OCI-LY7 (cell line): ENCODE measurements at regions not wholly inside any gene's neighbourhood (a gene's known extent, or its start where the extent isn't known, plus 50 kb on each side); places are given as distances from the start of the nearest gene placed in this dataset.

Experiments
- BruUV-seq: library from RNA; stranded (reverse); fragments of 400-500 nt; replicated peaks from 2 replicates; lab custom pipeline; 2021; lab: Mats Ljungman, UMichigan
- CTCF ChIA-PET: fragments of 300-600 bp; sonication (Branson Sonifier 250); formaldehyde crosslinking; loops from one replicate; lab custom pipeline; 2022; ENCODE audit warnings: antibody characterized with exemption; ENCODE audit not compliant: unreplicated experiment; lab: Charles Lee
- POLR2A ChIA-PET: fragments of 300-600 bp; sonication (Branson Sonifier 250); formaldehyde crosslinking; loops from one replicate; lab custom pipeline; 2022; ENCODE audit warnings: antibody characterized with exemption; lab: Charles Lee
- DNase-seq: peaks from one replicate; pipeline ENCODE4 v3.0.0-alpha.2; 2015; ENCODE audit warnings: low spot score
- H2AFZ ChIP-seq: fragments of 200-600 bp; sonication (generic), shearing (Covaris generic); 2 replicates; pipeline ENCODE4 v1.6.1; 2014; ENCODE audit warnings: mild to moderate bottlenecking, antibody characterized with exemption, low read length, moderate library complexity
- H3K27ac ChIP-seq: fragments of 200-600 bp; sonication (generic); 2 replicates; pipeline ENCODE4 v1.5.1; 2014; ENCODE audit warnings: mixed run types, low read depth, mild to moderate bottlenecking, moderate library complexity, low read length, inconsistent platforms; ENCODE audit not compliant: poor library complexity, severe bottlenecking
- H3K36me3 ChIP-seq: fragments of 200-600 bp; sonication (generic); 2 replicates; pipeline ENCODE4 v1.6.1; 2014; ENCODE audit warnings: mild to moderate bottlenecking, antibody characterized with exemption, low read length, moderate library complexity, mixed read lengths; ENCODE audit not compliant: insufficient read depth
- H3K4me1 ChIP-seq: fragments of 200-600 bp; sonication (generic); 2 replicates; pipeline ENCODE4 v1.5.1; 2014; ENCODE audit warnings: mild to moderate bottlenecking, low read length; ENCODE audit not compliant: insufficient read depth, poor library complexity, severe bottlenecking
- H3K4me2 ChIP-seq: fragments of 200-600 bp; sonication (generic); 2 replicates; pipeline ENCODE4 v1.6.1; 2014; ENCODE audit warnings: mild to moderate bottlenecking, low read length
- H3K4me3 ChIP-seq: fragments of 200-600 bp; sonication (generic); 2 replicates; pipeline ENCODE4 v1.5.1; 2014; ENCODE audit warnings: mild to moderate bottlenecking, low read depth, low read length; ENCODE audit not compliant: poor library complexity, severe bottlenecking
- H3K79me2 ChIP-seq: fragments of 200-600 bp; sonication (generic); 2 replicates; pipeline ENCODE4 v1.6.1; 2016; ENCODE audit warnings: low read depth, mild to moderate bottlenecking, low read length, moderate library complexity, mixed read lengths; ENCODE audit not compliant: insufficient read depth
- H3K9me2 ChIP-seq: fragments of 200-600 bp; sonication (generic); 2 replicates; pipeline ENCODE4 v1.6.1; 2016; ENCODE audit warnings: mild to moderate bottlenecking, low read length, mixed read lengths; ENCODE audit not compliant: insufficient read depth
- H3K9me3 ChIP-seq: fragments of 200-600 bp; sonication (generic); 2 replicates; pipeline ENCODE4 v1.6.1; 2014; ENCODE audit warnings: mild to moderate bottlenecking, mixed run types, low read length, mixed read lengths
- H4K20me1 ChIP-seq: fragments of 200-600 bp; sonication (generic); 2 replicates; pipeline ENCODE4 v1.6.1; 2014; ENCODE audit warnings: mild to moderate bottlenecking, antibody characterized with exemption, low read length, moderate library complexity, mixed read lengths; ENCODE audit not compliant: insufficient read depth
- EZH2phosphoT487 ChIP-seq: fragments of 200-600 bp; sonication (generic); IDR thresholded peaks from 2 replicates; pipeline ENCODE4 v1.6.1; 2018; ENCODE audit warnings: low read depth, borderline replicate concordance, mild to moderate bottlenecking, mixed run types, antibody characterized with exemption, low read length, moderate library complexity, mixed read lengths
- intact Hi-C: fragments of 100-400 bp; cut with micrococcal nuclease; formaldehyde crosslinking; loops from one replicate; pipeline ENCODE4 v1.10.0; 2022; ENCODE audit not compliant: unreplicated experiment
- TF ChIP-seq, protein P1 (sequence below): fragments of 200-600 bp; sonication (generic); conservative IDR thresholded peaks from 2 replicates; pipeline ENCODE4 v1.5.1; 2014; ENCODE audit warnings: mild to moderate bottlenecking, antibody characterized with exemption, low read length, moderate library complexity, mixed read lengths

DNA sequence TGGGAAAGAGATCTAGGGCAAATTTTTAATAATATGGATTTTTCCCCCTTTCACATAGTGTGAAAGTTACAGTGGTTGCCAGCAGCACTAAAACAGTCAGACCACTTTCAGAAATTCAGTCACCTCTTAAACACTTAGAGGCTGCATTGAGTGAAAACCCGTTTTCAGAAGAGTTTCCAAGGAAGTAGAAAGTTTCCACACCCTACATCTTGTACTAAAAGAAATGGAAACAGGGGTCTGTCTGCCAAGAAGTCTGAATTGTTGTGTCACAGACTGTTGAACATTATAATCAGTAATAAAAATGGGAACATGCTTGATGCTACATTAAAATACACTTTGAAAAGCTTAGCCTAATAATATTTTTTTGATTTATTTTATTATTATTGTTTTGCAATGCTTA, 278.9 kb upstream of the KCNJ16 start:
- intact Hi-C loops: no loop called here
- Histone ChIP-seq H3K9me2 (0 out of 2 replicates have a peak, but pooled peaks cover 4% of the 10 kb centered on the region), H3K27ac (no peak overlapping the region), H2AFZ (no peak overlapping the region), H3K4me2 (no peak overlapping the region), H3K4me1 (no peaks in the 10 kb centered on the region), H3K9me3 (no peaks in the 10 kb centered on the region), H3K79me2 (no peaks in the 10 kb centered on the region), H3K36me3 (no peaks in the 10 kb centered on the region), H3K4me3 (no peak overlapping the region), H4K20me1 (no peaks in the 10 kb centered on the region)
- ChIA-PET POLR2A (interaction anchor here (0.6 to 2.9 kb wide), 16 partner anchors 9 to 512 kb away, joined by 3 to 9 read pairs (median 4); no protein-coding TSS in a partner anchor), CTCF (no interaction called here)
- DNase-seq: no peak
- no peak for TF ChIP-seq EZH2phosphoT487
- TF ChIP-seq, protein P1, sequence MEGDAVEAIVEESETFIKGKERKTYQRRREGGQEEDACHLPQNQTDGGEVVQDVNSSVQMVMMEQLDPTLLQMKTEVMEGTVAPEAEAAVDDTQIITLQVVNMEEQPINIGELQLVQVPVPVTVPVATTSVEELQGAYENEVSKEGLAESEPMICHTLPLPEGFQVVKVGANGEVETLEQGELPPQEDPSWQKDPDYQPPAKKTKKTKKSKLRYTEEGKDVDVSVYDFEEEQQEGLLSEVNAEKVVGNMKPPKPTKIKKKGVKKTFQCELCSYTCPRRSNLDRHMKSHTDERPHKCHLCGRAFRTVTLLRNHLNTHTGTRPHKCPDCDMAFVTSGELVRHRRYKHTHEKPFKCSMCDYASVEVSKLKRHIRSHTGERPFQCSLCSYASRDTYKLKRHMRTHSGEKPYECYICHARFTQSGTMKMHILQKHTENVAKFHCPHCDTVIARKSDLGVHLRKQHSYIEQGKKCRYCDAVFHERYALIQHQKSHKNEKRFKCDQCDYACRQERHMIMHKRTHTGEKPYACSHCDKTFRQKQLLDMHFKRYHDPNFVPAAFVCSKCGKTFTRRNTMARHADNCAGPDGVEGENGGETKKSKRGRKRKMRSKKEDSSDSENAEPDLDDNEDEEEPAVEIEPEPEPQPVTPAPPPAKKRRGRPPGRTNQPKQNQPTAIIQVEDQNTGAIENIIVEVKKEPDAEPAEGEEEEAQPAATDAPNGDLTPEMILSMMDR: no peak
- no TSS peak for BruUV-seq

DNA sequence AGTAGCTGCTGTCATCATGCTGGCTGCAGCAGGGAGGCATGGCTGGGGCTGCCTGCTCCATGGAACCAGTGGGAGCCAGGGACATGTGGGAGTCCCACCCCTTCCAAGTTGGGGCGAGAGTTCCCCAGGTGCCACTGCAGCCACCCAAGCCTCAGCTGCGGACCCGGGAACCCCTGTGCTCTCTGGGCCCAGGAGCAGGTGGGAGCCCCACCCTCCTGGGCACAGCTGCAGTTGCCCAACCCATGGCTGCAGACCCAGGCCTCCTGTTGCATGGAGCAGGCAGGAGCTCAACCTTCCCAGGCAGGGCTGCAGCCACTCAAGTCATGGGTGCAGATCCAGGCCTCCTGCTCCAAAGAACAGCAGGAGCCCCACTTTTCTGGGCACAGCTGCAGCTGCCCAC, 274.2 kb upstream of the KCNJ16 start:
- Histone ChIP-seq H3K9me2 (0 out of 2 replicates have a peak, but pooled peaks cover 4% of the 10 kb centered on the region), H3K4me1 (no peaks in the 10 kb centered on the region), H3K4me2 (no peak overlapping the region), H3K79me2 (no peaks in the 10 kb centered on the region), H4K20me1 (no peaks in the 10 kb centered on the region), H3K9me3 (no peaks in the 10 kb centered on the region), H2AFZ (no peak overlapping the region), H3K4me3 (no peak overlapping the region), H3K36me3 (no peaks in the 10 kb centered on the region), H3K27ac (no peak overlapping the region)
- no peak for TF ChIP-seq EZH2phosphoT487
- TF ChIP-seq, protein P1: no peak
- BruUV-seq: no TSS peak
- ChIA-PET CTCF (no interaction called here), POLR2A (no interaction called here)
- intact Hi-C loops: no loop called here
- DNase-seq: no peak

DNA sequence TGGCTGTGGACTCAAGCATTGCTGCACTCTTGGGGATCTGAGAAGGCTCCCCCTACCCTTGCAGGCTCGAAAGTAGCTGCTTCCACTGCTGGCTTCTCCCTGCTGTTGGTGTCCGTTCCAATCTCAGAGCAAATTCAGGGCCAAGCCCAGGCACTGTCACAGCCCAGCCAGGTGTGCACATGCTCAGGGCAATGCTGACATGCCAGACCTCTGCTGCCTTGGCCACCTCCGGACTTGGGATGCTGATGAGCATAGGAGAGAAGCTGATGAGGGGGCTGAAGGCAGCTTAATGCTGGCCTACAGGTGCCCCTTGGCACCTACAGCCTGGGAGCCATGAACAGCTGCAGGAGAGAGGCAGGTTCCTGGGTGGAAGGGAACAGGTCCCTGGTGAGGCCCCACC, 273.7 kb upstream of the KCNJ16 start:
- Histone ChIP-seq H3K79me2 (no peaks in the 10 kb centered on the region), H3K9me3 (no peaks in the 10 kb centered on the region), H3K4me1 (no peaks in the 10 kb centered on the region), H3K9me2 (0 out of 2 replicates have a peak, but pooled peaks cover 4% of the 10 kb centered on the region), H2AFZ (no peak overlapping the region), H3K27ac (no peak overlapping the region), H4K20me1 (no peaks in the 10 kb centered on the region), H3K4me3 (no peak overlapping the region), H3K36me3 (no peaks in the 10 kb centered on the region), H3K4me2 (no peak overlapping the region)
- CTCF ChIA-PET: no interaction called here
- POLR2A ChIA-PET: interaction anchor here (1.1 to 1.8 kb wide), 3 partner anchors 14 to 51 kb away, joined by 4 to 6 read pairs (median 4); no protein-coding TSS in a partner anchor
- no peak for DNase-seq
- TF ChIP-seq EZH2phosphoT487: no peak
- TF ChIP-seq, protein P1: no peak
- intact Hi-C loops: no loop called here
- BruUV-seq: no TSS peak
